Effector memory CD4-positive, alpha-beta T cell (primary cell): ENCODE measurements at regions not wholly inside any gene's neighbourhood (a gene's known extent, or its start where the extent isn't known, plus 50 kb on each side); places are given as distances from the start of the nearest gene placed in this dataset.
"Not testable (repeated sequence)": the region's sequence is repeated elsewhere in the genome, so short reads cannot be mapped to it uniquely, and the experiment has no call there.

Experiments
- DNase-seq, 3 donors: peaks; one replicate each; pipeline ENCODE4 v3.0.0-alpha.2; 2020
- H3K27ac ChIP-seq: 2 replicates; pipeline ENCODE4 v1.7.0; 2013; ENCODE audit warnings: mild to moderate bottlenecking, low read length, moderate library complexity; ENCODE audit not compliant: insufficient read depth, poor library complexity, severe bottlenecking
- H3K27me3 ChIP-seq: replicated peaks from 2 replicates; pipeline ENCODE4 v1.7.0; 2013; ENCODE audit warnings: mild to moderate bottlenecking, low read length; ENCODE audit not compliant: insufficient read depth, control insufficient read depth, poor library complexity, severe bottlenecking
- H3K36me3 ChIP-seq: 2 replicates; pipeline ENCODE4 v1.7.0; 2013; ENCODE audit warnings: mild to moderate bottlenecking, low read length, moderate library complexity; ENCODE audit not compliant: control insufficient read depth, insufficient read depth
- H3K4me1 ChIP-seq: 2 replicates; pipeline ENCODE4 v1.7.0; 2013; ENCODE audit warnings: low read length, mild to moderate bottlenecking; ENCODE audit not compliant: control insufficient read depth, insufficient read depth, poor library complexity, severe bottlenecking
- H3K4me3 ChIP-seq: 2 replicates; pipeline ENCODE4 v1.7.0; 2013; ENCODE audit warnings: low read length, low read depth, mild to moderate bottlenecking; ENCODE audit not compliant: insufficient read depth, poor library complexity, severe bottlenecking
- H3K9me3 ChIP-seq: 2 replicates; pipeline ENCODE4 v1.7.0; 2013; ENCODE audit warnings: mild to moderate bottlenecking, low read length, moderate library complexity; ENCODE audit not compliant: control insufficient read depth

DNA sequence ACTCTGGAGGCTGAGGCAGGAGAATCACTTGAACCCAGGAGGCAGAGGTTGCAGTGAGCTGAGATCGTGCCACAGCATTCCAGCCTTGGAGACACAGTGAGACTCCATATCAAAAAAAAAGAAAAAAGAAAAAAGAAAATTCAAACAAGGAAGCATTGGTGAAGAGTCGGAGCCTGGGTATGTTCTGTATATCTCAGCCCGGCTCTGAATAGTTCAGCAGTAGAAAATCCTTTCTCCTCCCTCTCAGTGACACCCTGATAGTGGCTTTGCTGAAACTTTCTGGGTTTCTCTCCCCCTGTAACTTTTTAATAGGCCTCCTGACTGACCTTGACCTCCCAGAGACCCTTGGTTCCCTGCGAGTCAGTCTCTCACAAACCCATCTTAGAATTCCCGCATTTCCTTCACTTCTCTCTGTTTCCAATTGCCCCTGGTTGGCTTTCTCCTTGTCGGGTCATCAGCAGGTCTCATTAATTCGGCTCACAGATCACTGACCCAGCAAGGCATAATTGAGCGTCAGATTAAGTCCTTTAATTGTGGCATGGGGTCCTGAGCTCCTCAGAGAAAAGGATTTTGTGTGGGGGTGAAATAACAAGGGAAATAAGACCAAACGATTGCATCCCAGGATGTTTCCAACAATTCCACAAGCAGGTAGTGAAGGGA is 541.6 kb upstream of the NRP1 start:
- H3K9me3 ChIP-seq = no peaks in the 10 kb centered on the region
- no peak overlapping the region for H3K27ac ChIP-seq

DNA sequence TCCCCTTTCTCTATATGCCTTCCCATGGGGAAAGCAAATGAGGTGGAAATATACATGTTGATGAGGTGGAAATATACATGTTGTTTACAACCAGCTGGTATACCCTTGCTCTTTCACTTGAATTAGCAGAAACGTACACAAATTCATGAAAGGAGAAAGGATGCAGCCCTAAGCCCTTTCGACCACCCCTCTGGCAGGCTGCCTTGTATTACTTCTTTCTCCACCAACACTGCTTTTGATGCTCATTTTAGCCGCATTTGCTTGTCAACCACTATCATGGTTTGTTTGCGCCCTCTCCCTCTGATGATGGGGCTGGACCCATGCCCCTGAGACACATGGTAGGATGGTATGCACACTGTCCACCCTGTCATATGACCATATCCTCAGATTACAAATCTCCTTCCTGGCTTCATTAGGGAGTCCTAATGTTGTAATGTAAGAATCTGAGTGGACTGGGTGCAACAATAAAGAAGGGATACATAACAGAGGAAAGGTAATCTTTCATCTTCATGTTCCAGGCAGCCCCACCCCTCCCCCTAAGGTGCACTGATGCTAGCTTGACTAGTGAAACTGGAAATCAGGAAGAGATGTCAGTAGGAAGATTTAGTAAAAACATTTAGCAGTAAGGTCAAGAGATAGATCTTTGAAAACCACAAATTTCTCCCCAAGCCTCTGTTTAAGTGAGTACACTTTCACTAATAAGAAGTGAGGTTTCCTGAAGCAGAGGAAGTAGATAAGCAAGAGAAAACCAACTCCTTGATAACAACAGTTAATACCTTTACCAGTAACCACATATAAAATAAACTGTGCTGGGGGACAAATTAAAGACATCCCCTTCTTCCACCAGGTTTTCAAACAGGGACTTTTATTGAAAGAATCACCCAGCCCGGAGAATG is 536.8 kb upstream of the NRP1 start:
- H3K27me3 ChIP-seq = no peaks in the 10 kb centered on the region
- DNase-seq = no peak
- no peaks in the 10 kb centered on the region for H3K4me1 ChIP-seq
- no peak overlapping the region for H3K27ac ChIP-seq
- H3K9me3 ChIP-seq = no peaks in the 10 kb centered on the region
- H3K4me3 ChIP-seq = no peak overlapping the region
- H3K36me3 ChIP-seq = no peaks in the 10 kb centered on the region

More for the DNA sequence above, 541.6 kb upstream of the NRP1 start:
- DNase-seq = no peak
- no peaks in the 10 kb centered on the region for H3K27me3 ChIP-seq
- H3K4me1 ChIP-seq = no peaks in the 10 kb centered on the region
- no peaks in the 10 kb centered on the region for H3K36me3 ChIP-seq
- H3K4me3 ChIP-seq = no peak overlapping the region

DNA sequence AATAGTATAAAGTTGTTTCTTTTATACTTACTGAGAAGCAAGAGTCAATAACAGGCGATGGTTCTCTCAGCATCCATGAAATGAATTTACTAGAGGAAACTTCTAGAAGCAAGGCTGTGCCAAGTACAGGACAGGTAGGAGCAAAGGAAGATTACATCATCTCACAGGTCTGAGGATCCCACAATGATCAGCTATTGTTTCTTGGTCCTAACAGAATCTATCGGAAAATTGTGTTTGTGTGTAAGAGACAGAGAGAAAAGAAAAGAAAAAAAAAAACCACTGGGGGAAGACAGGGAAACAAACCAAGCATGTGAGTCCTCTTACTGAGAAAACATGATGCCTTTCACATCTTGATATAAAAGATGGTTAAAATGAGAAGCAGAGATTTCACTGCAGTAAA is 535.0 kb upstream of the NRP1 start:
- no peak for DNase-seq
- no peaks in the 10 kb centered on the region for H3K27me3 ChIP-seq
- H3K4me1 ChIP-seq = no peaks in the 10 kb centered on the region
- no peaks in the 10 kb centered on the region for H3K9me3 ChIP-seq
- H3K27ac ChIP-seq = no peak overlapping the region
- no peak overlapping the region for H3K4me3 ChIP-seq
- no peaks in the 10 kb centered on the region for H3K36me3 ChIP-seq

DNA sequence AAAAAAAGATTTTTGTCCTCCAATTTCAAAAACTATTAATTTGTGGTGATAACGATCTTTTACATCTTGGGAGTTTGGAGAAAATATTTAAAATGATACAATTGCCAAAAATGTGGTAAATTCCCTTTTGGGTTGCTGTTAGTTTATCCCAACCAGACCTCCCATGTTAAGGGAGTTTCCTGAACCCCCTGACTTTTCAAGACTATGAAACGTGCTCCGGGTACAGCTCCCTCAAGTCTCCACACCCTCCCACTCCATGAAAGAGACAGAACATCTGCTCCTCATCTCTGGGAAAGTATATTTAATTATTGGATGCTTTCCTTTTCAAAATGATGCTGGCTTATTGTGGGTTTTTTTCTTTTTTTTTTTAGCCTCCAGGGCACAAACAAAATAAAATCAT is 534.6 kb upstream of the NRP1 start:
- H3K4me3 ChIP-seq = no peak overlapping the region
- H3K27ac ChIP-seq = no peak overlapping the region
- H3K9me3 ChIP-seq = no peaks in the 10 kb centered on the region
- no peak for DNase-seq
- H3K4me1 ChIP-seq = no peaks in the 10 kb centered on the region
- no peaks in the 10 kb centered on the region for H3K27me3 ChIP-seq
- H3K36me3 ChIP-seq = no peaks in the 10 kb centered on the region

DNA sequence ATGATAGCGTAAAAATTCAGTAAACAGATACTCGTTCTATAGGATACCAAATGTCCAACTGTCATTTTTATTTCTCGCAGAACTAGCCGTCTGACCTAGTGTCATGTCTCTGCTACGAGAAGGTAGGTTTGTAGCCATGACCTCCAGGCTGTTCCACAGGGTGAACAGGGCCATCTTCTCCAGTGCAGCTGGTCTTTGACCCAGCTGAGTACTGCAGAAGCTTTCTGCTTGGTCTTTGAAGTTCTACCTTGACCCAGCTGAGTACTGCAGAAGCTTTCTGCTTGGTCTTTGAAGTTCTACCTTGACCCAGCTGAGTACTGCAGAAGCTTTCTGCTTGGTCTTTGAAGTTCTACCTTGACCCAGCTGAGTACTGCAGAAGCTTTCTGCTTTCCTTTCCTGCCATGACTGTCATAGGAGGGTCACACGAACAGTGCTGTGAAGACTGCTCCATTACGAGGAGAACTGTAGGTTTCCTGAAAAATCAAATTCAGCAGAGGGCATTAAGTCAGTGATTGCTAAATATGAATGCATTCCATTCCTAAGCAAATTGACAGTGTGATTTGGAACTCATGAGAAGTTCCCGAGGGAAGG is 532.8 kb upstream of the NRP1 start:
- not testable (repeated sequence) for H3K4me3 ChIP-seq, H3K27me3 ChIP-seq, DNase-seq, H3K9me3 ChIP-seq, H3K36me3 ChIP-seq, H3K27ac ChIP-seq, H3K4me1 ChIP-seq

DNA sequence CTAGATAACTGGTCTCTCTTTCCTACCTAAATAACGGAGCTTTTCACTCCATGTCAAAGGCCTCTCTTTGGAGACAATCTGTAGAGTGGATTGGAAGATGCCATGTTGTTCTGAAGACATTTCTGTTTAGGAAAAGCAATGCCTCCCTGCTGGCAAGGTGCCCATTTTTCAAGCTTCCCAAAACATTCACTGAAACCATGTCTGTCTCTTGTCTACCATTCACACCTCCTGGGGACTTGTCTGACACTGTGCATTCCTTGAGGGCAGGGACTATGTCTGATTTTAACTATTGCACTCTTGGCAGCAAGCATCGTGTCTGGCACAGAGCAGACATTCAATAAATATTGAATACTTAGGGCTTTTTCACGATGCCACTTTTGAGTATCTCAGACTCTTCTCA is 528.9 kb upstream of the NRP1 start:
- Histone ChIP-seq H3K27me3 (no peaks in the 10 kb centered on the region), H3K36me3 (no peaks in the 10 kb centered on the region), H3K27ac (no peak overlapping the region)

DNA sequence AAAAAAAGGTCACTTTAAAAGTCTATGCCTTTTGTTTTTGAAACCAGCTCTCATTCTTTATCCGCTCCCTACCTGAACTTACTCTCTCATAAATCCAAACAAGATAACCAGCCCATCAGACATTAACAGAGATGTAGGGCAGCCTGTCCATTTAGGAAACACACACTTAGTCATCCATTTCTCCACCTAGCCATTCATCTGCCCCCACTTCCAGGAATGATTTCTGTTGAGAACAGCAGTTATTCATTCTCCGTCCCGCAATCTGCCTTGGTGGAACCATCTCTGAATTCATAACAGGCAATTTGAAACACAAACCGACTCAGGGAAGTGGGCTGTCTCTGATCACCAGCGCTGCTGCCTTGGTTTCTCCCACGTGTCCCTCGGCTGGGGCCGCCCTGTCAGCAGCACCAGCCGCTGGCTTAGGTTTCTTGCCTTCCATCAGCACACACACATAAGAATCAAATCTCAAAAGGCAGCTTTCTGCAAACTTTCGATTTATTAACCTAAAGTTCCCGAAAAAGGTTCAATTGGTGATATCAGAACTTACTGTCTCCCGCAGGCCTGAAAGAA is 528.2 kb upstream of the NRP1 start:
- no peaks in the 10 kb centered on the region for H3K36me3 ChIP-seq
- H3K27ac ChIP-seq = no peak overlapping the region
- H3K9me3 ChIP-seq = no peaks in the 10 kb centered on the region
- DNase-seq = no peak
- no peaks in the 10 kb centered on the region for H3K4me1 ChIP-seq
- H3K4me3 ChIP-seq = no peak overlapping the region
- H3K27me3 ChIP-seq = no peaks in the 10 kb centered on the region

More for the DNA sequence above, 528.9 kb upstream of the NRP1 start:
- no peak overlapping the region for H3K4me3 ChIP-seq
- H3K4me1 ChIP-seq = no peaks in the 10 kb centered on the region
- H3K9me3 ChIP-seq = no peaks in the 10 kb centered on the region
- DNase-seq = no peak

DNA sequence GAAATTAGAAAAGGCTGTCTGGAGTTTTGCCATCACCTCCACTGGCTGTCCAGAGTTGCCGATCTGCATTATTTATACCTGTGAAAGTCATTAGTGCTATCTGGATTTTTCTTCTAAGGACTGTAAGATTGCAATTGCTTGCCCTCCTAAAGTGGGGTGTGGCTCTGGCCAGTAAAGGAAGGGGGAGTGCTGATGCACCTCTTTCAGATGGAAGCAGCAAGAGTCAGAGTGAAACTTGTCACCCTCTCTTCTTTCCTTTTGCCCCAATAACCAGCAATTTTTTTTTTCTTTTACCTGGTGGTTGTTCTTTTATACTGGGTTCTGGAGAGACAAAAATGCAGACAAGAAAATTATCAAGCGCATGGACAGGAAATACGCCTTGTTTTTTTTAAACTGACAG is 527.4 kb upstream of the NRP1 start:
- Histone ChIP-seq H3K4me1 (no peaks in the 10 kb centered on the region), H3K36me3 (no peaks in the 10 kb centered on the region), H3K27ac (no peak overlapping the region), H3K27me3 (no peaks in the 10 kb centered on the region), H3K9me3 (no peaks in the 10 kb centered on the region), H3K4me3 (no peak overlapping the region)
- DNase-seq = no peak

DNA sequence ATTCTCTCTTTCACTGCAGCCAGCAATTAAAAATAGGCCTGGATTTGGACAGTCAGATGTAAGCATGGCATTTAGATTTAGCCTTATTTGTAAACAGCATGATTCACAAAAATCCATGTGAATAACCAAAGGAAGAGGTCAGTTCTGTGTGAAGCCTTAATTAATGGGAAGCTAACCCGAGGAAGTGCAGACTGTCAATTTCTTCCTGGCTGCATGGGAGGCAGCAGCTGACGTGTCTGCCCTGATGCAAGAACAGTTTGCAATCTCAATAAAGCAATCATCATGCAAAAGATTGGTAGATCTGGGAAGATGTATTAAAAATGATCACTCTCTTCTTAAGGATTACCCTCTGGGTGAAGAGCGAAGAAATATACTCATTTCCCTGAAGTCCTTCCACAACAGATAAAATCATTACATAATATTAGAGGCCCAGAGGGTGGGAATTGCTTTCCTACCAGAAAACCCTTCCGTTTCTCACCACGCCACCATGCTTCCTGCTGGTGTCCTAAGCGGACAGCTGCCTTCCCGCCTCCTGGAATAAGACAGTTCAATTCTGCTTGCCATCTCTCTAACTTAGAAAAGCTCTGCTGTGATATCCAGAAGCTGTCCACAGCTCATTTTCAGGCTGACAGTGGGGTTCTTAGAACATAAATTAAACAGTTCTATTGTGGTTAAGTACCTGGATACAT is 526.7 kb upstream of the NRP1 start:
- no peak overlapping the region for H3K4me3 ChIP-seq
- H3K27ac ChIP-seq = no peak overlapping the region
- no peaks in the 10 kb centered on the region for H3K9me3 ChIP-seq
- no peaks in the 10 kb centered on the region for H3K4me1 ChIP-seq
- DNase-seq = no peak
- no peaks in the 10 kb centered on the region for H3K36me3 ChIP-seq
- no peaks in the 10 kb centered on the region for H3K27me3 ChIP-seq
